B cell (primary cell): ENCODE measurements at regions not wholly inside any gene's neighbourhood (a gene's known extent, or its start where the extent isn't known, plus 50 kb on each side); places are given as distances from the start of the nearest gene placed in this dataset.

ENCODE experiments used
- ATAC-seq: fragments of 200-7000 bp; cut with Tn5 transposase; one replicate; pipeline ENCODE4 v1.10.0; 2021; ENCODE audit warnings: low read depth, mild to moderate bottlenecking, moderate number of reproducible peaks, moderate library complexity
- CTCF ChIA-PET: fragments of 350-600 bp; sonication (Branson Sonifier 250); formaldehyde crosslinking; loops from one replicate; lab custom pipeline; 2021; ENCODE audit warnings: antibody characterized with exemption, inconsistent platforms; lab: Charles Lee
- POLR2A ChIA-PET: fragments of 350-600 bp; sonication (Branson Sonifier 250); formaldehyde crosslinking; loops from one replicate; lab custom pipeline; 2021; ENCODE audit warnings: antibody characterized with exemption; lab: Charles Lee
- DNase-seq: peaks from one replicate; pipeline ENCODE4 v3.0.0; 2013
- H2AFZ ChIP-seq: 2 replicates; pipeline ENCODE4 v1.6.1; 2012; ENCODE audit warnings: mild to moderate bottlenecking, low read depth, low read length; ENCODE audit not compliant: insufficient read depth, poor library complexity, severe bottlenecking
- H3K27ac ChIP-seq, 2 donors: 1 replicate in 1 of 2; 2 replicates in 1 of 2; pipeline ENCODE4 v1.5.1; 2012 to 2013; ENCODE audit warnings: low read length in 2 of 2, mild to moderate bottlenecking in 2 of 2, moderate library complexity in 1 of 2
- H3K27me3 ChIP-seq, 4 experiments: fragments of 200-600 bp in 1 of 4; sonication (generic) in 1 of 4; replicated peaks in 1 of 4; 1 replicate in 2 of 4; 2 replicates in 2 of 4; pipeline versions ENCODE4 v1.6.1 to v1.7.0; 2013 to 2016; ENCODE audit warnings: low read length in 3 of 4, mild to moderate bottlenecking in 2 of 4, mixed read lengths in 1 of 4, moderate library complexity in 1 of 4; ENCODE audit not compliant: insufficient read depth in 4 of 4, control insufficient read depth in 3 of 4; ENCODE audit errors: control extremely low read depth in 1 of 4
- H3K36me3 ChIP-seq, 2 experiments: replicated peaks in 1 of 2; 1 replicate in 1 of 2; 2 replicates in 1 of 2; pipeline versions ENCODE4 v1.6.1 to v1.7.1; 2013; ENCODE audit warnings: low read length in 1 of 2; ENCODE audit not compliant: insufficient read depth in 2 of 2, control insufficient read depth in 1 of 2; ENCODE audit errors: control extremely low read depth in 1 of 2, extremely low read depth in 1 of 2
- H3K4me1 ChIP-seq, 2 donors: fragments of 200-600 bp in 1 of 2; sonication (generic) in 1 of 2; 1 replicate in 1 of 2; 2 replicates in 1 of 2; pipeline versions ENCODE4 v1.5.1 to v1.6.1; 2013 to 2017; ENCODE audit warnings: low read length in 2 of 2; ENCODE audit not compliant: control insufficient read depth in 2 of 2, insufficient read depth in 2 of 2
- H3K4me2 ChIP-seq: replicated peaks from 2 replicates; pipeline ENCODE3; 2012; ENCODE audit warnings: mild to moderate bottlenecking, low read depth, low read length; ENCODE audit not compliant: poor library complexity, severe bottlenecking
- H3K4me3 ChIP-seq, 5 experiments: fragments of 200-600 bp in 1 of 5; sonication (generic) in 1 of 5; 1 replicate in 3 of 5; 2 replicates in 2 of 5; pipeline versions ENCODE4 v1.5.1 to v1.7.0; 2011 to 2016; ENCODE audit warnings: low read length in 4 of 5, mild to moderate bottlenecking in 4 of 5, low read depth in 2 of 5, control low read depth in 1 of 5, moderate library complexity in 1 of 5; ENCODE audit not compliant: insufficient read depth in 1 of 5; ENCODE audit errors: control extremely low read depth in 1 of 5, extremely low read depth in 1 of 5
- H3K79me2 ChIP-seq: fragments of 200-600 bp; sonication (generic); one replicate; pipeline ENCODE4 v1.6.0; 2016; ENCODE audit warnings: low read length; ENCODE audit not compliant: control insufficient read depth, insufficient read depth
- H3K9ac ChIP-seq: fragments of 200-600 bp; sonication (generic); 2 replicates; pipeline ENCODE4 v1.6.1; 2017; ENCODE audit warnings: mild to moderate bottlenecking, low read length, moderate library complexity
- H3K9me3 ChIP-seq, 3 donors: one replicate each; pipeline versions ENCODE4 v1.6.1 to v1.7.1; 2013; ENCODE audit warnings: low read length in 2 of 3; ENCODE audit not compliant: control insufficient read depth in 2 of 3, insufficient read depth in 1 of 3; ENCODE audit errors: control extremely low read depth in 1 of 3
- H4K20me1 ChIP-seq: 2 replicates; pipeline ENCODE4 v1.6.0; 2012; ENCODE audit warnings: mild to moderate bottlenecking, low read length; ENCODE audit not compliant: insufficient read depth, control insufficient read depth, poor library complexity, severe bottlenecking
- H3K27ac Mint-ChIP-seq: one replicate; pipeline ENCODE4 v1.8.0; 2021; ENCODE audit warnings: mixed read lengths
- H3K27me3 Mint-ChIP-seq: one replicate; pipeline ENCODE4 v1.8.0; 2021; ENCODE audit warnings: mixed read lengths
- H3K4me1 Mint-ChIP-seq: one replicate; pipeline ENCODE4 v1.8.0; 2021; ENCODE audit warnings: mixed read lengths
- H3K4me3 Mint-ChIP-seq: one replicate; pipeline ENCODE4 v1.8.0; 2021; ENCODE audit warnings: mixed read lengths
- H3K9me3 Mint-ChIP-seq: one replicate; pipeline ENCODE4 v1.8.0; 2022; ENCODE audit warnings: mixed read lengths; ENCODE audit not compliant: insufficient read depth
- CTCF ChIP-seq: fragments of 200-600 bp; IDR thresholded peaks from one replicate; pipeline ENCODE4 v1.8.0; 2022; ENCODE audit warnings: antibody characterized with exemption, mild to moderate bottlenecking
- EZH2 ChIP-seq: IDR thresholded peaks from 2 replicates; pipeline ENCODE4 v1.6.1; 2012; ENCODE audit warnings: borderline replicate concordance, low read depth, mild to moderate bottlenecking, moderate library complexity, low read length; ENCODE audit not compliant: insufficient read depth, poor library complexity, severe bottlenecking
- whole genome bisulfite sequencing: methylation state at CpG from one replicate; pipeline ENCODE4 v1.1.5; 2013; ENCODE audit warnings: missing lambda C conversion rate; ENCODE audit not compliant: insufficient coverage; 5-methylcytosine and 5-hydroxymethylcytosine counted together
- intact Hi-C: fragments of 100-400 bp; cut with micrococcal nuclease; formaldehyde crosslinking; loops from one replicate; pipeline ENCODE4 v1.10.0; 2022

GRCh38 chr2:81249152-81249551 is 944.6 kb upstream of the LRRTM1 start:
- Histone ChIP-seq H4K20me1 (no peaks in the 10 kb centered on the region), H2AFZ (no peak overlapping the region), H3K36me3 (no peaks in the 10 kb centered on the region), H3K4me2 (no peak overlapping the region), H3K4me3 (no peak overlapping the region), H3K79me2 (no peaks in the 10 kb centered on the region), H3K27ac (no peak overlapping the region), H3K4me1 (no peaks in the 10 kb centered on the region), H3K9me3 (no peaks in the 10 kb centered on the region), H3K27me3 (no peaks in the 10 kb centered on the region), H3K9ac (no peak overlapping the region)
- Mint-ChIP-seq H3K4me3 (no peak overlapping the region), H3K27me3 (no peaks in the 10 kb centered on the region), H3K27ac (no peak overlapping the region), H3K9me3 (peaks cover 2% of the 10 kb centered on the region), H3K4me1 (no peaks in the 10 kb centered on the region)
- no peak for TF ChIP-seq CTCF
- TF ChIP-seq EZH2 = no peak
- no CpG with 5 or more reads among the region's 1 CpG for WGBS
- intact Hi-C loops = no loop called here
- DNase-seq (no peak), ATAC-seq (no peak)
- ChIA-PET CTCF (no interaction called here), POLR2A (no interaction called here)

DNA sequence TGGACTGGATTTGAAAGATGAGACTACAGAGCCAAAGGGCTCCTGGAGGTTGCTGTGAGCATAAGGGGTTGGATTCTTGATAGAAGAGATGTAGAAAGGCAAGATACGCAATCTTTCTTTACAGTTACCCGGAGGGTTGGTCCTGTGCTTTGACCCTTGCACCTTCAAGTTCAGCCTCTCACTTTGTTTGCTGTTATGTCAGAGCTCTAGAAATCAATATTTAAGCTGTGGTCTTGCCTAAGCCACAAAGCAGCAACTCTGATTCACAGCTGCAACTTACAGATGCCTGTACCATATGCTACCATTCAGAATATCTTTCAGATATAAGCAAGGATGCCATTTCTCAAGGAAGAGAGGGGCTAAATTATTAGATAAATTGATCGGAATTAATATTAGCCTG is 943.1 kb upstream of the LRRTM1 start:
- no peaks in the 10 kb centered on the region for H3K27me3 ChIP-seq
- H3K4me3 Mint-ChIP-seq = no peak overlapping the region
- no peaks in the 10 kb centered on the region for H3K27me3 Mint-ChIP-seq
- no peak overlapping the region for H2AFZ ChIP-seq
- POLR2A ChIA-PET = no interaction called here
- no peaks in the 10 kb centered on the region for H3K4me1 Mint-ChIP-seq
- no peaks in the 10 kb centered on the region for H3K4me1 ChIP-seq
- TF ChIP-seq EZH2 (no peak), CTCF (no peak)
- CTCF ChIA-PET = no interaction called here
- peaks cover 2% of the 10 kb centered on the region for H3K9me3 Mint-ChIP-seq
- no peaks in the 10 kb centered on the region for H4K20me1 ChIP-seq
- ATAC-seq (no peak), DNase-seq (no peak)
- no peak overlapping the region for H3K4me2 ChIP-seq
- no peak overlapping the region for H3K4me3 ChIP-seq
- H3K36me3 ChIP-seq = no peaks in the 10 kb centered on the region
- intact Hi-C loops = no loop called here
- no peak overlapping the region for H3K9ac ChIP-seq
- no peak overlapping the region for H3K27ac Mint-ChIP-seq
- H3K79me2 ChIP-seq = no peaks in the 10 kb centered on the region
- WGBS = 100% methylated on average over 2 of the region's 3 CpGs
- no peak overlapping the region for H3K27ac ChIP-seq
- H3K9me3 ChIP-seq = no peaks in the 10 kb centered on the region
